Keratinocyte (primary cell): ENCODE measurements at regions not wholly inside any gene's neighbourhood (a gene's known extent, or its start where the extent isn't known, plus 50 kb on each side); places are given as distances from the start of the nearest gene placed in this dataset.

Experiments used
- EZH2 ChIP-seq: IDR thresholded peaks from one replicate; pipeline ENCODE4 v1.6.1; 2012; ENCODE audit warnings: inconsistent platforms, mild to moderate bottlenecking, low read length, moderate library complexity
- TF ChIP-seq, protein P1 (sequence below), 3 experiments: IDR thresholded peaks in 1 of 3; conservative IDR thresholded peaks in 1 of 3; optimal IDR thresholded peaks in 1 of 3; 2 replicates in 2 of 3; 3 replicates in 1 of 3; pipeline versions ENCODE3 to v1.5.1; 2011; ENCODE audit warnings: low read length in 3 of 3, mild to moderate bottlenecking in 3 of 3, moderate library complexity in 2 of 3, control low read depth in 1 of 3, inconsistent platforms in 1 of 3; ENCODE audit not compliant: insufficient read depth in 2 of 3; ENCODE audit errors: extremely low read depth in 1 of 3

DNA sequence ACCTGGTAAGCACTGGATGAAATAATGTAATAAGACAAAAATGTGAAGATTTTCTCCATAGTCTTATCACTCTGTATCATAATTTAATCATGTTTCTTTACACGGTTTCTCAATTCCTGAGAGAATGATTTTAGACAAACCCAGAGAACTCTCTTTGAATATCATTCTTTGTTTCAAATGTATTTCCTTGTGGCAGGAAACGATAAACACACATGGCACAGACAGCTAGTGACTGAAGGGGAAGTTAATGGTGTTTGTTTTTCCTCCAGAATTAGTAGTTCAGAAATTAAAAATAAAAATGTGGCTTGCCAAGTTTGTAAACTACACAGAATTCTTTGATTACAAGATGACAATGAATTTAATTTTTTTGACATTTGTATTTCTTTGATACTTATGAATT is 163.7 kb upstream of the PRPS1L1 start:
- TF ChIP-seq EZH2, result no peak
- TF ChIP-seq, protein P1, sequence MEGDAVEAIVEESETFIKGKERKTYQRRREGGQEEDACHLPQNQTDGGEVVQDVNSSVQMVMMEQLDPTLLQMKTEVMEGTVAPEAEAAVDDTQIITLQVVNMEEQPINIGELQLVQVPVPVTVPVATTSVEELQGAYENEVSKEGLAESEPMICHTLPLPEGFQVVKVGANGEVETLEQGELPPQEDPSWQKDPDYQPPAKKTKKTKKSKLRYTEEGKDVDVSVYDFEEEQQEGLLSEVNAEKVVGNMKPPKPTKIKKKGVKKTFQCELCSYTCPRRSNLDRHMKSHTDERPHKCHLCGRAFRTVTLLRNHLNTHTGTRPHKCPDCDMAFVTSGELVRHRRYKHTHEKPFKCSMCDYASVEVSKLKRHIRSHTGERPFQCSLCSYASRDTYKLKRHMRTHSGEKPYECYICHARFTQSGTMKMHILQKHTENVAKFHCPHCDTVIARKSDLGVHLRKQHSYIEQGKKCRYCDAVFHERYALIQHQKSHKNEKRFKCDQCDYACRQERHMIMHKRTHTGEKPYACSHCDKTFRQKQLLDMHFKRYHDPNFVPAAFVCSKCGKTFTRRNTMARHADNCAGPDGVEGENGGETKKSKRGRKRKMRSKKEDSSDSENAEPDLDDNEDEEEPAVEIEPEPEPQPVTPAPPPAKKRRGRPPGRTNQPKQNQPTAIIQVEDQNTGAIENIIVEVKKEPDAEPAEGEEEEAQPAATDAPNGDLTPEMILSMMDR (optimal IDR thresholded peaks at IDR 0.05 in 1 of 3, IDR thresholded peaks at IDR 0.05 in 1 of 3, conservative IDR thresholded peaks at IDR 0.05 in 1 of 3; ENCODE audit: extremely low read depth in 1 of 3, insufficient read depth in 2 of 3, low read length in 3 of 3), result no peak
